B cell (primary cell): ENCODE measurements at regions not wholly inside any gene's neighbourhood (a gene's known extent, or its start where the extent isn't known, plus 50 kb on each side); places are given as distances from the start of the nearest gene placed in this dataset.

ENCODE experiments used
- ATAC-seq: fragments of 200-7000 bp; cut with Tn5 transposase; one replicate; pipeline ENCODE4 v1.10.0; 2021; ENCODE audit warnings: low read depth, mild to moderate bottlenecking, moderate number of reproducible peaks, moderate library complexity
- CTCF ChIA-PET: fragments of 350-600 bp; sonication (Branson Sonifier 250); formaldehyde crosslinking; loops from one replicate; lab custom pipeline; 2021; ENCODE audit warnings: antibody characterized with exemption, inconsistent platforms; lab: Charles Lee
- POLR2A ChIA-PET: fragments of 350-600 bp; sonication (Branson Sonifier 250); formaldehyde crosslinking; loops from one replicate; lab custom pipeline; 2021; ENCODE audit warnings: antibody characterized with exemption; lab: Charles Lee
- DNase-seq: peaks from one replicate; pipeline ENCODE4 v3.0.0; 2013
- H2AFZ ChIP-seq: 2 replicates; pipeline ENCODE4 v1.6.1; 2012; ENCODE audit warnings: mild to moderate bottlenecking, low read depth, low read length; ENCODE audit not compliant: insufficient read depth, poor library complexity, severe bottlenecking
- H3K27ac ChIP-seq, 2 donors: 1 replicate in 1 of 2; 2 replicates in 1 of 2; pipeline ENCODE4 v1.5.1; 2012 to 2013; ENCODE audit warnings: low read length in 2 of 2, mild to moderate bottlenecking in 2 of 2, moderate library complexity in 1 of 2
- H3K27me3 ChIP-seq, 4 experiments: fragments of 200-600 bp in 1 of 4; sonication (generic) in 1 of 4; replicated peaks in 1 of 4; 1 replicate in 2 of 4; 2 replicates in 2 of 4; pipeline versions ENCODE4 v1.6.1 to v1.7.0; 2013 to 2016; ENCODE audit warnings: low read length in 3 of 4, mild to moderate bottlenecking in 2 of 4, mixed read lengths in 1 of 4, moderate library complexity in 1 of 4; ENCODE audit not compliant: insufficient read depth in 4 of 4, control insufficient read depth in 3 of 4; ENCODE audit errors: control extremely low read depth in 1 of 4
- H3K36me3 ChIP-seq, 2 experiments: replicated peaks in 1 of 2; 1 replicate in 1 of 2; 2 replicates in 1 of 2; pipeline versions ENCODE4 v1.6.1 to v1.7.1; 2013; ENCODE audit warnings: low read length in 1 of 2; ENCODE audit not compliant: insufficient read depth in 2 of 2, control insufficient read depth in 1 of 2; ENCODE audit errors: control extremely low read depth in 1 of 2, extremely low read depth in 1 of 2
- H3K4me1 ChIP-seq, 2 donors: fragments of 200-600 bp in 1 of 2; sonication (generic) in 1 of 2; 1 replicate in 1 of 2; 2 replicates in 1 of 2; pipeline versions ENCODE4 v1.5.1 to v1.6.1; 2013 to 2017; ENCODE audit warnings: low read length in 2 of 2; ENCODE audit not compliant: control insufficient read depth in 2 of 2, insufficient read depth in 2 of 2
- H3K4me2 ChIP-seq: replicated peaks from 2 replicates; pipeline ENCODE3; 2012; ENCODE audit warnings: mild to moderate bottlenecking, low read depth, low read length; ENCODE audit not compliant: poor library complexity, severe bottlenecking
- H3K4me3 ChIP-seq, 5 experiments: fragments of 200-600 bp in 1 of 5; sonication (generic) in 1 of 5; 1 replicate in 3 of 5; 2 replicates in 2 of 5; pipeline versions ENCODE4 v1.5.1 to v1.7.0; 2011 to 2016; ENCODE audit warnings: low read length in 4 of 5, mild to moderate bottlenecking in 4 of 5, low read depth in 2 of 5, control low read depth in 1 of 5, moderate library complexity in 1 of 5; ENCODE audit not compliant: insufficient read depth in 1 of 5; ENCODE audit errors: control extremely low read depth in 1 of 5, extremely low read depth in 1 of 5
- H3K79me2 ChIP-seq: fragments of 200-600 bp; sonication (generic); one replicate; pipeline ENCODE4 v1.6.0; 2016; ENCODE audit warnings: low read length; ENCODE audit not compliant: control insufficient read depth, insufficient read depth
- H3K9ac ChIP-seq: fragments of 200-600 bp; sonication (generic); 2 replicates; pipeline ENCODE4 v1.6.1; 2017; ENCODE audit warnings: mild to moderate bottlenecking, low read length, moderate library complexity
- H3K9me3 ChIP-seq, 3 donors: one replicate each; pipeline versions ENCODE4 v1.6.1 to v1.7.1; 2013; ENCODE audit warnings: low read length in 2 of 3; ENCODE audit not compliant: control insufficient read depth in 2 of 3, insufficient read depth in 1 of 3; ENCODE audit errors: control extremely low read depth in 1 of 3
- H4K20me1 ChIP-seq: 2 replicates; pipeline ENCODE4 v1.6.0; 2012; ENCODE audit warnings: mild to moderate bottlenecking, low read length; ENCODE audit not compliant: insufficient read depth, control insufficient read depth, poor library complexity, severe bottlenecking
- H3K27ac Mint-ChIP-seq: one replicate; pipeline ENCODE4 v1.8.0; 2021; ENCODE audit warnings: mixed read lengths
- H3K27me3 Mint-ChIP-seq: one replicate; pipeline ENCODE4 v1.8.0; 2021; ENCODE audit warnings: mixed read lengths
- H3K4me1 Mint-ChIP-seq: one replicate; pipeline ENCODE4 v1.8.0; 2021; ENCODE audit warnings: mixed read lengths
- H3K4me3 Mint-ChIP-seq: one replicate; pipeline ENCODE4 v1.8.0; 2021; ENCODE audit warnings: mixed read lengths
- H3K9me3 Mint-ChIP-seq: one replicate; pipeline ENCODE4 v1.8.0; 2022; ENCODE audit warnings: mixed read lengths; ENCODE audit not compliant: insufficient read depth
- EZH2 ChIP-seq: IDR thresholded peaks from 2 replicates; pipeline ENCODE4 v1.6.1; 2012; ENCODE audit warnings: borderline replicate concordance, low read depth, mild to moderate bottlenecking, moderate library complexity, low read length; ENCODE audit not compliant: insufficient read depth, poor library complexity, severe bottlenecking
- WGBS: methylation state at CpG from one replicate; pipeline ENCODE4 v1.1.5; 2013; ENCODE audit warnings: missing lambda C conversion rate; ENCODE audit not compliant: insufficient coverage; 5-methylcytosine and 5-hydroxymethylcytosine counted together
- intact Hi-C: fragments of 100-400 bp; cut with micrococcal nuclease; formaldehyde crosslinking; loops from one replicate; pipeline ENCODE4 v1.10.0; 2022
- TF ChIP-seq, protein P1 (sequence below): fragments of 200-600 bp; IDR thresholded peaks from one replicate; pipeline ENCODE4 v1.8.0; 2022; ENCODE audit warnings: antibody characterized with exemption, mild to moderate bottlenecking

DNA sequence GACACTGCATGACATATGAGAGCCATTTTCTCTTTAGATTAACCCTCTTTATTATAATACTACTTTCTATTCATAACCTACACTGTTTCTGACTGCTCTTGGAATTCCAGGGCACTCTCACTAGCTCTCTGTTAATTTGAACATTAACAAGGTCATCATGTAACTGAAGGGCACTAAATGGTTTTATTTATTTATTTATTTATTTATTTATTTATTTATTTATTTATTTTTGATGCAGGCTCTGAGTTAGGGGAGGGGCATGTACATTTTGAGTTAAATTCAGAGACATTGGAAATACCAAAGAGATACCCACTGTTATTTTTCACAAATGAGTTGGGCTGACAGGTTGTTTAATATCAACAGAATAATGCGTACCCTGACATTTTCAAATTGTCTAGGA lies 1038.7 kb upstream of the NRXN1 start:
- DNase-seq: no peak
- H3K27me3 Mint-ChIP-seq: no peaks in the 10 kb centered on the region
- Histone ChIP-seq H3K9me3 (no peaks in the 10 kb centered on the region), H3K4me1 (no peaks in the 10 kb centered on the region), H3K4me3 (no peak overlapping the region), H2AFZ (no peak overlapping the region), H3K79me2 (no peaks in the 10 kb centered on the region), H3K36me3 (no peaks in the 10 kb centered on the region), H4K20me1 (no peaks in the 10 kb centered on the region), H3K27ac (no peak overlapping the region), H3K9ac (no peak overlapping the region), H3K4me2 (no peak overlapping the region), H3K27me3 (no peaks in the 10 kb centered on the region)
- CTCF ChIA-PET: no interaction called here
- H3K27ac Mint-ChIP-seq: no peak overlapping the region
- intact Hi-C loops: no loop called here
- TF ChIP-seq EZH2: no peak
- TF ChIP-seq, protein P1, sequence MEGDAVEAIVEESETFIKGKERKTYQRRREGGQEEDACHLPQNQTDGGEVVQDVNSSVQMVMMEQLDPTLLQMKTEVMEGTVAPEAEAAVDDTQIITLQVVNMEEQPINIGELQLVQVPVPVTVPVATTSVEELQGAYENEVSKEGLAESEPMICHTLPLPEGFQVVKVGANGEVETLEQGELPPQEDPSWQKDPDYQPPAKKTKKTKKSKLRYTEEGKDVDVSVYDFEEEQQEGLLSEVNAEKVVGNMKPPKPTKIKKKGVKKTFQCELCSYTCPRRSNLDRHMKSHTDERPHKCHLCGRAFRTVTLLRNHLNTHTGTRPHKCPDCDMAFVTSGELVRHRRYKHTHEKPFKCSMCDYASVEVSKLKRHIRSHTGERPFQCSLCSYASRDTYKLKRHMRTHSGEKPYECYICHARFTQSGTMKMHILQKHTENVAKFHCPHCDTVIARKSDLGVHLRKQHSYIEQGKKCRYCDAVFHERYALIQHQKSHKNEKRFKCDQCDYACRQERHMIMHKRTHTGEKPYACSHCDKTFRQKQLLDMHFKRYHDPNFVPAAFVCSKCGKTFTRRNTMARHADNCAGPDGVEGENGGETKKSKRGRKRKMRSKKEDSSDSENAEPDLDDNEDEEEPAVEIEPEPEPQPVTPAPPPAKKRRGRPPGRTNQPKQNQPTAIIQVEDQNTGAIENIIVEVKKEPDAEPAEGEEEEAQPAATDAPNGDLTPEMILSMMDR: no peak
- no peak for ATAC-seq
- POLR2A ChIA-PET: no interaction called here
- H3K9me3 Mint-ChIP-seq: no peaks in the 10 kb centered on the region
- no CpG with 5 or more reads among the region's 1 CpG for WGBS
- no peak overlapping the region for H3K4me3 Mint-ChIP-seq
- peaks cover 11% of the 10 kb centered on the region for H3K4me1 Mint-ChIP-seq

DNA sequence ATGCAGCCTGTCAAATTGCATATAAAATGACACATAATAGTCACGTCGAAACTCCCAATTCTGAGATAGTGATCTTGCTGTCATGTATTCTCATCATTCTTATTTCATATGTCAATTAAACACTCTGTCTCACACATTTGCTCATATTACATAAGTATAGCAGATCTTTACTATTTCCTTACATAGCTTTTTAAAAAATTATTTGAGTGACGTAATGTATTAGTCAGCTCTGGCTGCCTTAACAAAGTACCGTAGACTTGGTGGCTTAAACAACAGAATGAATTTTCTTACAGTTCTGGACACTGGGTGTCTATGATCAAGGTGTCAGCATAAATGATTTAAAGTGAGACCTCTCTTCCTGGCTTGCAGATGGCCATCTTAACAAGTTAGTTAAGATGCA lies 1032.3 kb upstream of the NRXN1 start:
- H3K4me2 ChIP-seq: no peak overlapping the region
- ATAC-seq (no peak), DNase-seq (no peak)
- no peaks in the 10 kb centered on the region for H3K36me3 ChIP-seq
- peaks cover 6% of the 10 kb centered on the region for H3K9me3 Mint-ChIP-seq
- H3K4me1 Mint-ChIP-seq: no peaks in the 10 kb centered on the region
- no peaks in the 10 kb centered on the region for H3K79me2 ChIP-seq
- no peak overlapping the region for H2AFZ ChIP-seq
- intact Hi-C loops: no loop called here
- H3K27me3 ChIP-seq: no peaks in the 10 kb centered on the region
- ChIA-PET CTCF (no interaction called here), POLR2A (no interaction called here)
- no peaks in the 10 kb centered on the region for H4K20me1 ChIP-seq
- H3K9ac ChIP-seq: no peak overlapping the region
- no peak overlapping the region for H3K4me3 ChIP-seq
- no peak for TF ChIP-seq EZH2
- TF ChIP-seq, protein P1: no peak
- H3K27ac Mint-ChIP-seq: no peak overlapping the region
- H3K27ac ChIP-seq: no peak overlapping the region
- WGBS: 100% methylated on average over 1 of the region's 4 CpGs
- no peaks in the 10 kb centered on the region for H3K9me3 ChIP-seq
- H3K4me1 ChIP-seq: no peaks in the 10 kb centered on the region
- H3K4me3 Mint-ChIP-seq: no peak overlapping the region
- H3K27me3 Mint-ChIP-seq: no peaks in the 10 kb centered on the region
